ENCODE measurements at regions not wholly inside any gene's neighbourhood (a gene's known extent, or its start where the extent isn't known, plus 50 kb on each side); places are given as distances from the start of the nearest gene placed in this dataset.

DNA sequence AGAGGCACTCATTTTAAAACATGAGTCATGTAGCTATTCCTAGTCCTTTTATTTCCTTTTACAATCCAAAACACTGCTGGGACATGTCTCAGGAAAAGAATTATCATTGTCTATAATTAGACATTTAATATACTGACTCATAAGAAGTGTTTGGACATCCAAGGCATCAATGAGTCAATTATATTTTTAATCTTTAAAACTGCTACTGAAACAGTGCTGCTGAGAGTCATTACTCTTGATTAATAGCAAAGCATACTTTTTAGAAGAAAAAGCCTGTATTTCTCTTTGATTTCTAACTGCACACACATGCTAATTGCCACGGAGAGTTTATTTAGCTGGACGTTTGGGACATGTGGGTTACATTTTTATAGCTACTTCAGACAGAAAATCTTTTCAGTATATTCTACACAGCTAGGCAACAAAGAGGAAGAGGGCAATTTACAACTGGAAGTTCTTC is 1249.0 kb upstream of the CDH18 start:
- in situ Hi-C loops (cut with HindIII; ENCODE audit: extremely low pct_ligation_motif_present, low pct_unique_long_range_greater_than_20kb) = no loop called here

More for the DNA sequence above, 1249.0 kb upstream of the CDH18 start:
- ChIA-PET CTCF (ENCODE audit: low intra/inter-chr PET ratio, low total read pairs) (no interaction called here), POLR2A (no interaction called here)
- Histone ChIP-seq H2AFZ (ENCODE audit: low read length) (no peak overlapping the region), H3K4me3 (replicated peaks in 1 of 3; ENCODE audit: insufficient read depth in 1 of 3, low read depth in 2 of 3, low read length in 3 of 3) (no peak overlapping the region), H4K20me1 (ENCODE audit: insufficient read depth, low read length) (no peaks in the 10 kb centered on the region), H3K27ac (ENCODE audit: extremely low read length, insufficient read depth, low read length) (no peak overlapping the region), H3K9ac (ENCODE audit: insufficient read depth, low read depth, low read length) (no peak overlapping the region), H3K4me1 (ENCODE audit: insufficient read depth, low read length) (no peaks in the 10 kb centered on the region), H3K4me2 (ENCODE audit: low read depth, low read length) (no peak overlapping the region), H3K79me2 (ENCODE audit: insufficient read depth, low read length) (no peaks in the 10 kb centered on the region), H3K36me3 (replicated peaks in 1 of 2; ENCODE audit: control insufficient read depth in 1 of 2, insufficient read depth in 2 of 2, low read length in 2 of 2) (no peaks in the 10 kb centered on the region), H3K9me3 (ENCODE audit: low read length) (peaks cover 12% of the 10 kb centered on the region; the same call in 1 of the 2 replicates), H3K27me3 (ENCODE audit: control insufficient read depth in 1 of 2, insufficient read depth in 2 of 2, low read length in 2 of 2) (no peaks in the 10 kb centered on the region)
- no peak for DNase-seq (ENCODE audit: low spot score)
- 0% methylated on average over 2 of the region's 2 CpGs for WGBS (ENCODE audit: low lambda C conversion rate)
- FAIRE-seq = no peak
- ATAC-seq = no peak
- no peak for TF ChIP-seq ZBTB1 (CRISPR knock-in tag; IDR thresholded peaks at IDR 0.05; ENCODE audit: borderline replicate concordance)
- no peak for TF ChIP-seq HOXA5 (CRISPR knock-in tag; IDR thresholded peaks at IDR 0.05)
- TF ChIP-seq, protein P1, sequence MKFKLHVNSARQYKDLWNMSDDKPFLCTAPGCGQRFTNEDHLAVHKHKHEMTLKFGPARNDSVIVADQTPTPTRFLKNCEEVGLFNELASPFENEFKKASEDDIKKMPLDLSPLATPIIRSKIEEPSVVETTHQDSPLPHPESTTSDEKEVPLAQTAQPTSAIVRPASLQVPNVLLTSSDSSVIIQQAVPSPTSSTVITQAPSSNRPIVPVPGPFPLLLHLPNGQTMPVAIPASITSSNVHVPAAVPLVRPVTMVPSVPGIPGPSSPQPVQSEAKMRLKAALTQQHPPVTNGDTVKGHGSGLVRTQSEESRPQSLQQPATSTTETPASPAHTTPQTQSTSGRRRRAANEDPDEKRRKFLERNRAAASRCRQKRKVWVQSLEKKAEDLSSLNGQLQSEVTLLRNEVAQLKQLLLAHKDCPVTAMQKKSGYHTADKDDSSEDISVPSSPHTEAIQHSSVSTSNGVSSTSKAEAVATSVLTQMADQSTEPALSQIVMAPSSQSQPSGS (CRISPR knock-in tag; IDR thresholded peaks at IDR 0.05) = no peak
- TF ChIP-seq, protein P2, sequence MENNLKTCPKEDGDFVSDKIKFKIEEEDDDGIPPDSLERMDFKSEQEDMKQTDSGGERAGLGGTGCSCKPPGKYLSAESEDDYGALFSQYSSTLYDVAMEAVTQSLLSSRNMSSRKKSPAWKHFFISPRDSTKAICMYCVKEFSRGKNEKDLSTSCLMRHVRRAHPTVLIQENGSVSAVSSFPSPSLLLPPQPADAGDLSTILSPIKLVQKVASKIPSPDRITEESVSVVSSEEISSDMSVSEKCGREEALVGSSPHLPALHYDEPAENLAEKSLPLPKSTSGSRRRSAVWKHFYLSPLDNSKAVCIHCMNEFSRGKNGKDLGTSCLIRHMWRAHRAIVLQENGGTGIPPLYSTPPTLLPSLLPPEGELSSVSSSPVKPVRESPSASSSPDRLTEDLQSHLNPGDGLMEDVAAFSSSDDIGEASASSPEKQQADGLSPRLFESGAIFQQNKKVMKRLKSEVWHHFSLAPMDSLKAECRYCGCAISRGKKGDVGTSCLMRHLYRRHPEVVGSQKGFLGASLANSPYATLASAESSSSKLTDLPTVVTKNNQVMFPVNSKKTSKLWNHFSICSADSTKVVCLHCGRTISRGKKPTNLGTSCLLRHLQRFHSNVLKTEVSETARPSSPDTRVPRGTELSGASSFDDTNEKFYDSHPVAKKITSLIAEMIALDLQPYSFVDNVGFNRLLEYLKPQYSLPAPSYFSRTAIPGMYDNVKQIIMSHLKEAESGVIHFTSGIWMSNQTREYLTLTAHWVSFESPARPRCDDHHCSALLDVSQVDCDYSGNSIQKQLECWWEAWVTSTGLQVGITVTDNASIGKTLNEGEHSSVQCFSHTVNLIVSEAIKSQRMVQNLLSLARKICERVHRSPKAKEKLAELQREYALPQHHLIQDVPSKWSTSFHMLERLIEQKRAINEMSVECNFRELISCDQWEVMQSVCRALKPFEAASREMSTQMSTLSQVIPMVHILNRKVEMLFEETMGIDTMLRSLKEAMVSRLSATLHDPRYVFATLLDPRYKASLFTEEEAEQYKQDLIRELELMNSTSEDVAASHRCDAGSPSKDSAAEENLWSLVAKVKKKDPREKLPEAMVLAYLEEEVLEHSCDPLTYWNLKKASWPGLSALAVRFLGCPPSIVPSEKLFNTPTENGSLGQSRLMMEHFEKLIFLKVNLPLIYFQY (CRISPR knock-in tag; IDR thresholded peaks at IDR 0.05; ENCODE audit: borderline replicate concordance) = no peak
- no peak for TF ChIP-seq NR2F2 (IDR thresholded peaks at IDR 0.05; ENCODE audit: borderline replicate concordance, low read depth)
- no peak for TF ChIP-seq HNRNPLL (IDR thresholded peaks at IDR 0.05; ENCODE audit: low read depth, low read length, poor library complexity, severe bottlenecking)
- no peak for TF ChIP-seq SRF (IDR thresholded peaks at IDR 0.05; ENCODE audit: low read depth, low read length)
- TF ChIP-seq NR2F6 (IDR thresholded peaks at IDR 0.05) = no peak
- TF ChIP-seq NR2F6 (CRISPR knock-in tag; IDR thresholded peaks at IDR 0.05) = no peak
- TF ChIP-seq ZNF878 (CRISPR knock-in tag; IDR thresholded peaks at IDR 0.05) = no peak
- BruUV-seq (replicated peaks) = no TSS peak
- intact Hi-C loops (cut with micrococcal nuclease; ENCODE audit: unreplicated experiment) = no loop called here
